Mesodermal cell (in vitro differentiated cells): ENCODE measurements at regions not wholly inside any gene's neighbourhood (a gene's known extent, or its start where the extent isn't known, plus 50 kb on each side); places are given as distances from the start of the nearest gene placed in this dataset.

ENCODE experiments used
- H3K27ac ChIP-seq: 2 replicates; pipeline ENCODE4 v1.7.0; 2013; ENCODE audit warnings: mild to moderate bottlenecking, low read depth, low read length, moderate library complexity; ENCODE audit not compliant: severe bottlenecking
- H3K36me3 ChIP-seq: 2 replicates; pipeline ENCODE4 v1.7.1; 2013; ENCODE audit warnings: mild to moderate bottlenecking, low read length, moderate library complexity; ENCODE audit not compliant: control insufficient read depth, insufficient read depth
- H3K4me1 ChIP-seq: one replicate; pipeline ENCODE4 v1.7.1; 2013; ENCODE audit warnings: mild to moderate bottlenecking, low read length; ENCODE audit not compliant: insufficient read depth, control insufficient read depth, poor library complexity, severe bottlenecking
- H3K4me3 ChIP-seq: 2 replicates; pipeline ENCODE4 v1.7.0; 2013; ENCODE audit warnings: low read length, control low read depth, mild to moderate bottlenecking; ENCODE audit not compliant: insufficient read depth, poor library complexity, severe bottlenecking; ENCODE audit errors: extremely low read depth
- H3K9me3 ChIP-seq: 2 replicates; pipeline ENCODE4 v1.7.1; 2013; ENCODE audit warnings: mild to moderate bottlenecking, low read length, moderate library complexity; ENCODE audit not compliant: control insufficient read depth
- WGBS, 2 experiments: methylation state at CpG; one replicate each; pipeline ENCODE4 v1.1.5; 2013; ENCODE audit warnings: missing lambda C conversion rate in 2 of 2; ENCODE audit not compliant: insufficient coverage in 2 of 2; 5-methylcytosine and 5-hydroxymethylcytosine counted together

DNA sequence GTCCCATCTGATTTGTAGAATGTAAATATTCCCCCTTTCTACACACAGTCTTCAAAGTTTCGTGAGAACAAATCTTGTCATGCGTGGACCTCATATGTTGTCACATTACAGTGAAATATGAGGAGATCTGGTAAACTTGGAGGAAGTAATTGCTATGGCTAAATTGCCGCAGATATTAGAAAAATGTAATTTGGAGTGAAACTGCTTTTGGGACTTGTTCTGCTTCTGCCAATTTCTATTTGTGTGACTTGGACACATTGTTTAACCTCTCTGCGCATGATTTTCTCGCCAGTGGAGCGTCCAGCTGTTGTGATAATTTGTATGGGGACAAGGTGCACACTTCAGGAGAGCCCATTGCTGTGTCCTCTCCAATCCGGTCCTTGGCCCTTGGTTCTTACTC, 693.1 kb upstream of the SLC10A2 start:
- H3K4me3 ChIP-seq, result no peak overlapping the region
- H3K4me1 ChIP-seq, result no peaks in the 10 kb centered on the region
- H3K36me3 ChIP-seq, result no peaks in the 10 kb centered on the region
- 92 to 100% methylated on average over 1 to 5 of the region's 7 CpGs for WGBS, 2 experiments
- H3K9me3 ChIP-seq, result no peaks in the 10 kb centered on the region
- H3K27ac ChIP-seq, result no peak overlapping the region

DNA sequence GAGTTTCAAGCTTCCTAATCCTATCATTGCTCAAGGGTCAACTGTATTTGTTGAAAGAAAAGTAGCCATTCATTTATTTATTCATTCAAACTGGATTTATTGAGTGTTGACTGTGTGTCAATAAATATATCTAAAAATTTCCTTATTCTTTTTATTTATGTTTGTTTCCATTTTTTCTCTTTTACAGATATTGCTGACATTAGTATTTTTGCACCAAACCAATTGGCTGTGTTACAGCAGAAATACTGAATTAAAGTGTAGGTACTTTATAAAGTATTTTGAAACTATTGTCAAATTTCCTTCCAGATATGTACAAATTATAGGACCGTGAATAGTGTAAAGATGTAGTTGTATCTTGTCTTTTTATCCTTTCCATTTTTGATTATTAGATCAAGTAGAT, 692.0 kb upstream of the SLC10A2 start:
- no peaks in the 10 kb centered on the region for H3K4me1 ChIP-seq
- H3K27ac ChIP-seq, result no peak overlapping the region
- no peaks in the 10 kb centered on the region for H3K9me3 ChIP-seq
- H3K36me3 ChIP-seq, result no peaks in the 10 kb centered on the region
- no peak overlapping the region for H3K4me3 ChIP-seq
- WGBS, 2 experiments, result no CpG with 5 or more reads among the region's 1 CpG

DNA sequence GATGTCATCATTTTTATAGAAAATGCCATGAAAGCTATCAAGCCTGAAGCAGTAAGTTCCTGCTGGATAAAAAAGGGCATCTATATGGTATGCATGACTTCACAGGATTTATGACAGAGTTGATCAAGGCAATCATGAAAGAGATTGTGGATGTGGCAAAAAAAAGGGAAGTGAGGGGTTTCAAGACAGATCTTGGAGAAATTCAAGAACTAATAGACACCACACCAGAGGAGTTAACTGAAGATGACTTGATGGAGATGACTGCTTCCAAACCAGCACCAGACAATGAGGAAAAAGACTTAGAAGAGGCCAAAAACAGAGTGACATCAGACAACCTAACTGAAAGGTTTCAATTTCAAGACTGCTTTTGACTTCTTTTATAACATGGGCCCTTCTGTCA, 691.1 kb upstream of the SLC10A2 start:
- Histone ChIP-seq H3K9me3 (no peaks in the 10 kb centered on the region), H3K36me3 (no peaks in the 10 kb centered on the region), H3K4me3 (no peak overlapping the region), H3K4me1 (no peaks in the 10 kb centered on the region), H3K27ac (peak overlapping the region; percentile 68)

DNA sequence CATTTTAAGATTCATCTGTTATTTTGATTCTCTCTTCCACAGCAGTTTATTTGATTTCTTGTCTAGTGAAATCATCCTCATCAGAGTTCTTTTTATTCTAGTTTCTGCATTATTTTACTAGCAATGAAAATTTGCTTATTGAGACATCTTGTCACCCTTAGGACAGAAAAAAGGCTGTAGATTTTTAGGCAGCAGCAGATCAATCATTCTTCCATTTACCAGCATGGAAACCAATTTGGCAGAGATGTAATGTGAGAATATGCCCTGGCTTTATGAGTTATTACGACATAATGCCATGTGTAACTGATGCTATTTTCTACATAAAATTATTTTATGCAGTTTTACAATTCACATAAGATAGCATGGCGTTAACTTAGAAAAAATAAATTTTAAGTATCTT, 688.6 kb upstream of the SLC10A2 start:
- no peaks in the 10 kb centered on the region for H3K4me1 ChIP-seq
- H3K9me3 ChIP-seq, result no peaks in the 10 kb centered on the region
- no peak overlapping the region for H3K4me3 ChIP-seq
- H3K27ac ChIP-seq, result no peak overlapping the region
- WGBS, 2 experiments, result no CpG with 5 or more reads among the region's 2 CpGs
- H3K36me3 ChIP-seq, result no peaks in the 10 kb centered on the region

DNA sequence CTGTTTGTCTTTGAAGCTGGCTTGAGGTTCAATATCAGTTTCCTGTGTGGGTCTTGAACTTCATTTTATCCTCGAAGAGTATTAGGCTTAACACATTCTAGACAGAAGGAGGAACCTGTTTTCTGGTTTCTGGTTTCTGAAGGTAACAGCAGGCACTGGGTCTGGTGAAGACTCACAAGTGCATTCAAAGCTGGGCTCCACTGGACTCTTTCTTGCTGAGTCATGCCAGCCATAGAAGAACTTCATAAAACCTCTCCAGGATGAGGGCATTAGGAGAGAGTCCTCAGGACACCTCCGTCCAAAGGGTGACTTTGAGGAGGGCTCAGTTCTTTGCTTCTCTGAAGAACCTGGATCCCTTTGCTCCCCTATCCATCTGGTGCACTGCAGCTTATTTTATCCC, 668.6 kb upstream of the SLC10A2 start:
- WGBS, 2 experiments, result 100% methylated on average over 2 of the region's 2 CpGs

DNA sequence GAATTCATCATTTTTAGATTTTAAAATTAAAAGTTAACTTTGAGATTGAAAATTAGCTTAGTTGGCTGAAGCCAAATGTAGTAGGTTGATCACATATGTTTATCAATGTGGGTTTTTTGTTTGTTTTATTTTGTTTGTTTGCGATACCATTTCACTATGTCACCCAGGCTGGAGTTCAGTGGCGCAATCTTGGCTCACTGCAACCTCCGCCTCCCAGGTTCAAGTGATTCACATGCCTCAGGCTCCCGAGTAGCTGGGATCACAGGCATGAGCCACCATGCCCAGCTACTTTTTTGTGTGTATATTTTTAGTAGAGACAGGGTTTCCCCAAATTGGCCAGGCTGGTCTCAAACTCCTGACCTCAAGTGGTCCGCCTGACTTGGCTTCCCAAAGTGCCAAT, 665.7 kb upstream of the SLC10A2 start:
- WGBS, 2 experiments, result 86 to 92% methylated on average over 3 to 4 of the region's 5 CpGs
- H3K9me3 ChIP-seq, result no peaks in the 10 kb centered on the region
- no peaks in the 10 kb centered on the region for H3K36me3 ChIP-seq
- H3K4me3 ChIP-seq, result no peak overlapping the region
- no peak overlapping the region for H3K27ac ChIP-seq
- no peaks in the 10 kb centered on the region for H3K4me1 ChIP-seq

More for the DNA sequence above, 668.6 kb upstream of the SLC10A2 start:
- H3K4me3 ChIP-seq, result no peak overlapping the region
- H3K27ac ChIP-seq, result no peak overlapping the region
- no peaks in the 10 kb centered on the region for H3K4me1 ChIP-seq
- H3K9me3 ChIP-seq, result no peaks in the 10 kb centered on the region
- H3K36me3 ChIP-seq, result no peaks in the 10 kb centered on the region

DNA sequence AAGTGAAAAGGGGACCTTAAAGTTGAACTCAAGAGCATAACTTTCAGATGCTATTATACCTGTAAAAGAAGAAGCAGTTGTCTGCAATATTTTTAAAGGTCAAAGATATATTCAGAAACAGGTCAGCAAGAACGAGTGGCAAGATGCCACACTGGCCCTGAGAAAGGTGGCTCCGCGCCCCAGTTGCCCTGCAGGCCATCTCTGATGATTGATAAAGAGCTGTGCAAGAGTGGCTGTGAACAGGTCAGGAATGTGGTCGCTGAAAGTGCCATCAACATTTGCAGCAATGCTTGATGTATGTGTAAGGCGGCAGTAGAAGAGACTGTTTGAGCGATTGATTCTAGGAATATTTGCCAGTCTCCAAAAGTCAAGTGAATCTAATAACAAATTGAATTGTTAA, 664.2 kb upstream of the SLC10A2 start:
- 79 to 82% methylated on average over 4 to 6 of the region's 6 CpGs for WGBS, 2 experiments
- Histone ChIP-seq H3K4me3 (no peak overlapping the region), H3K27ac (no peak overlapping the region), H3K9me3 (no peaks in the 10 kb centered on the region), H3K36me3 (no peaks in the 10 kb centered on the region), H3K4me1 (no peaks in the 10 kb centered on the region)

DNA sequence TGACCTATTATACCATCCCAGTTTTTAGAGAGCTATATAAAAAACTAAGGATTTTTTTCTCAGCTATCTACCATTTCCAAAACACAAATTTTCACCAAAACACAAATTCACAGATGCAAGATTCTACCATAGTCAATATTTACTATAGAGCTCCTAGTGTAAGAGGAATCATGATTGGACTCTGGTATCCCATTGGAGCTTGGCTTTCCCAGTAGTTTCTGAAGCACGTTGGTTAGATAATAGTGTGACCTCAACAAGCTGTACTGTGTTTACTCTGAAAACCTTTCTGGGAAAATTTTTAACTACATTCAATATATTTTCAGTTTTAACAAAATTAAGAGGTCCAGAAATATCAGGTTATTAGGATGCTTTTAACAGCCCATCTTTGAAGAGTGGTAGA, 660.6 kb upstream of the SLC10A2 start:
- H3K4me3 ChIP-seq, result no peak overlapping the region
- WGBS, 2 experiments, result no CpG with 5 or more reads among the region's 1 CpG
- no peaks in the 10 kb centered on the region for H3K4me1 ChIP-seq
- H3K36me3 ChIP-seq, result no peaks in the 10 kb centered on the region
- no peaks in the 10 kb centered on the region for H3K9me3 ChIP-seq
- no peak overlapping the region for H3K27ac ChIP-seq

DNA sequence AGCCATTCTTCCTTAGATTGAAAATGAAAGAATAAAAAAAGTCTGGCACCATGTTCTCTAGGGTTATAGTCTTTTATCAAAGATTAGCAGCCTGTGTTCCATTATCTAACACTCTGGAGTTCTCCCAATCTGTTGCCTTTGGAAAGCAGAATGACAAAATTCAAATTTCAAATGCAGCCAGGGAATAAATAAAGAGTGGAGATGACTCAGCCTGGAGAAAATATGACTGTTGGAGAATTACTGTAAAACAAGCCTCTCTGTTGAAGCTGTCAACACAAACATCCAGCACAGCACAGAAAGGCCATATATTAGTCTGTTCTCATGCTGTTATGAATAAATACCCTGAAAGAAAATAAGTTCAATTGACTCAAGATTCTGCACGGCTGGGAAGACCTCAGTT, 650.5 kb upstream of the SLC10A2 start:
- Histone ChIP-seq H3K4me1 (no peaks in the 10 kb centered on the region), H3K36me3 (no peaks in the 10 kb centered on the region), H3K4me3 (no peak overlapping the region), H3K27ac (no peak overlapping the region), H3K9me3 (no peaks in the 10 kb centered on the region)
- WGBS, 2 experiments, result 40% methylated on average over 1 of the region's 1 CpG; no CpG with 5 or more reads in 1 of the 2 experiments

DNA sequence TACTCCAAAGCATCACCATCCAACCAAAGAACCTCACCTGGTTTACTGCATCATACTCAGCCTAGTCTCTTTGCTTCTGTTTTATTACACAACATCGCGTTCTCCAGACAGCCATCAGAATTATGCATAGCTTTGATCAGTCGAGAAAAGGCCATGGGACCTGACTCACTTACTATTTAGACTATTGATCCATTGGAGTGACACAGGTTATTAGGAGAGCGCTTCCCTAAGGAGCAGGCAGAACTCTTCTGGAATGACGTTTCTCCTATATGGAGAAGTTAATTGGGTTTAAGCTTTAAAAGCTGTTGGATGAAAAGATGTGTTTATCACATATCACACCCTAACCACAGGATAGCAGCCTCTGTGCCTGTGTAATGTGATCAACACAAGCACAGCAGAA, 649.1 kb upstream of the SLC10A2 start:
- H3K4me3 ChIP-seq, result no peak overlapping the region
- H3K4me1 ChIP-seq, result no peaks in the 10 kb centered on the region
- H3K9me3 ChIP-seq, result no peaks in the 10 kb centered on the region
- no peaks in the 10 kb centered on the region for H3K36me3 ChIP-seq
- WGBS, 2 experiments, result 88 to 100% methylated on average over 2 to 3 of the region's 5 CpGs
- H3K27ac ChIP-seq, result no peak overlapping the region

DNA sequence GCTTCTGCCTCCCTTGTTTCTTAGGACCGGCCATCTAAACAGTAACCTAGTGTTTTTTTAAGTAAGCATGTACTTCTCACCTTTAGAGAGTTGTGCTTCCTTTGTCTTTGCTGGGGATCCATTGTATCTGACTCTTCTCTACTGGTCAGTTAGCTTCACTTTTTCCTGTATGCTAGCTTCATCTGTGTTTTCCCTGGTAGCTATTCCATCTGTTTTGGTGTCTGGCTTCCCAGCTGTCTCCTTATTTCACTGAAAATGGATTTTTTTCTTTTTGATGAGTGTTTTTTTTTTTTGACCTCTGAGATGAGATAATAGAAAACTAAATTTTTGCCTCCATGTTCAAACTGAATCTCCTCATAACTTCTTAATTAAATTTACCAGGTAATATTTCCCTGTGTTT, 637.0 kb upstream of the SLC10A2 start:
- no CpG with 5 or more reads among the region's 1 CpG for WGBS, 2 experiments
- Histone ChIP-seq H3K36me3 (no peaks in the 10 kb centered on the region), H3K4me1 (no peaks in the 10 kb centered on the region), H3K9me3 (no peaks in the 10 kb centered on the region), H3K27ac (no peak overlapping the region), H3K4me3 (no peak overlapping the region)

DNA sequence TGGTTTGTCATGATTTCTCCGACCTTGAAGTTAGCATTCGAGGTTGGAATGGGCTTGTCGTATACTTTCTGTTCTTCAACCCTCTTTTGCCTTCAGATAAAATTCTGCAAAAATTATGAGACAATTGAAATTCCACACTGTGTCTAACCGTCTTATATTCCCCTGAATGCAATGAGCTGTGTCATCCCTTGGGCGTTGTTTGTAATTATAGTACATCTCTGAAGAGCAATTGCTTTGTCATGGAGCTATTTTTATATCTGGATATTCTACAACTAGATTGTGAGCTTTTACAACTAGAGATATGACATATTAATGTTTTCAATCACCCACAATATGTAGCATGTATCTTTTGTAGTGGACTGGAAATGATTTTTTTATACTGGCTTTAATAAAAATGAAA, 631.8 kb upstream of the SLC10A2 start:
- Histone ChIP-seq H3K4me1 (no peaks in the 10 kb centered on the region), H3K36me3 (no peaks in the 10 kb centered on the region), H3K27ac (no peak overlapping the region), H3K9me3 (no peaks in the 10 kb centered on the region), H3K4me3 (no peak overlapping the region)
- WGBS, 2 experiments, result 92 to 96% methylated on average over 3 of the region's 5 CpGs
